Activated naive CD4-positive, alpha-beta T cell treated with anti-CD3 and anti-CD28 coated beads, Interleukin-2, amount 50 U/mL, for 72 hours (primary cell): ENCODE measurements at regions not wholly inside any gene's neighbourhood (a gene's known extent, or its start where the extent isn't known, plus 50 kb on each side); places are given as distances from the start of the nearest gene placed in this dataset.

Source experiments
- ATAC-seq, 2 donors: fragments of 150-1000 bp; cut with Tn5 transposase; 2 replicates each; pipeline ENCODE4 v1.10.0; 2021; ENCODE audit warnings: mild to moderate bottlenecking in 2 of 2, moderate library complexity in 2 of 2
- DNase-seq, 2 donors: peaks; one replicate each; pipeline ENCODE4 v3.0.0; 2021 to 2022; ENCODE audit warnings: low spot score in 2 of 2
- H3K27ac Mint-ChIP-seq, 2 donors: one replicate each; pipeline ENCODE4 v1.8.0; 2022; ENCODE audit warnings: mild to moderate bottlenecking in 2 of 2, mixed read lengths in 2 of 2
- H3K36me3 Mint-ChIP-seq, 2 donors: one replicate each; pipeline ENCODE4 v1.8.0; 2022; ENCODE audit warnings: mixed read lengths in 2 of 2
- H3K9me3 Mint-ChIP-seq, 2 donors: one replicate each; pipeline ENCODE4 v1.8.0; 2022; ENCODE audit warnings: mixed read lengths in 2 of 2

DNA sequence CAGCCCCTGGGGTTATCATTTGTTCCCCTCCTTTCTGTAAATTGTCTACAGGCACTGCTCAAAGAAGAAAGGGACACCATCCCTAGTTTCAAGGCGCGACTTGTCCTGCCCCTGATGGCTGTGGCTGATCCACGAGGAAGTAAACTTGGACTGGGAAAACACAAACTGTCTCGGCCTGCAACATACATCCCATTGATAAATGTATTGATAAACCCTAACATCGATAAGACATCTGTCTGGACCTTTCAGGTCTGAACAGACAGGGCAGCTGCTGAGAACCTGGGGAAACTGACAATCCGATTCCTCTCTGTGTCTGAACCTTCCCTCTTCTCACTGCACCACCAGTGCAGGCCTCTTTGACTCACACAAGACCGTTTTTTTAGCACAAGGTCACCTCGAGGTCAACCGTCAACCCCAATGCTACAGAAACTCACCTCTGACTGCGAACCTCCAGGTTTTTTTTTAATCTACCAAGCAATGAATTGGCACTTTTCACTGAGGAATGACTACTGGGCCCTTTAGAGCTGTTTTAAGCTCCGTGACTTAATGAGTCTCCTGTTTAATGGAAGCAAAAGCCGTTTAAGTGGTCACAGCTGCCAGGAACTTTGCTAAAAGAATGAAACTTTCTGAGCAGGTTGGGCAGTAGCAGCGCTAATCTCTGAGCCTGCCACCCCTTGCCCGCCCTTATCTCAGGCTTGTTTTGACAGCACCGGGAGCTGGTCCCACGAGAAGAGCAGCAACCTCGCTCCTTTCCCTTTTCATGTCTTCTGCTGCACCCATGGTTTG is 203.8 kb upstream of the TMEM45B start:
- no peak for DNase-seq
- no peaks in the 10 kb centered on the region for H3K36me3 Mint-ChIP-seq
- H3K9me3 Mint-ChIP-seq, result no peaks in the 10 kb centered on the region
- H3K27ac Mint-ChIP-seq, result no peak overlapping the region
- no peak for ATAC-seq

DNA sequence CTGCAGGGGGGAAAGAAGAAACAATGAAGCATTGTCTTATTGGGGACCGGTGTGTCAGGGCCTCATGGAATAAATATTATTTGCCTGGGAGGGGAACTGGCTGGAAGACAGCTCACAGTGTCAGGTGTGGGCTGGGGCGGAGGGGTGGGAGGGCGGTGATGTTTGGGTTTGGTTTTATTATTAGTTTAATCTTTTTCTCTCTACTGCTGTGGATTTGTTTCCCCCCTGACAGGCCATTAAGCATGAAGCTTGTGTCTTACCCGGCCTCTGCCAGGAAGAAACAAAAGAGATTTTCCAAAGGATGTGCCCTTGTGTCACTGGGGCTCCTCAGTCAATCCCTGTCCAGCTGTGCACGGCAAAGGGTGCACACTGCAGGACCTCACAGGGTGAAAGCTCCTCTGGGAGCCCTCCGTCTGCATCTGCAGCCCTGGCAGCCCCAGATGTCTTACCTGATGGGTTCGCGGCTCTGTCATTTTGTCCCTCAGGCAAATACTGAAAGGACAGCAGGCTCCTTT is 203.1 kb upstream of the TMEM45B start:
- no peak for DNase-seq
- Mint-ChIP-seq H3K9me3 (no peaks in the 10 kb centered on the region), H3K27ac (no peak overlapping the region), H3K36me3 (no peaks in the 10 kb centered on the region)
- ATAC-seq, result no peak

GRCh38 chr11:129613071-129613470 is 202.6 kb upstream of the TMEM45B start:
- H3K27ac Mint-ChIP-seq, result no peak overlapping the region
- DNase-seq, result no peak
- no peak for ATAC-seq
- no peaks in the 10 kb centered on the region for H3K36me3 Mint-ChIP-seq
- no peaks in the 10 kb centered on the region for H3K9me3 Mint-ChIP-seq

GRCh38 chr11:129614256-129614944 is 201.2 kb upstream of the TMEM45B start:
- H3K27ac Mint-ChIP-seq, result no peak overlapping the region
- H3K36me3 Mint-ChIP-seq, result no peaks in the 10 kb centered on the region
- no peak for DNase-seq
- no peak for ATAC-seq
- H3K9me3 Mint-ChIP-seq, result no peaks in the 10 kb centered on the region

DNA sequence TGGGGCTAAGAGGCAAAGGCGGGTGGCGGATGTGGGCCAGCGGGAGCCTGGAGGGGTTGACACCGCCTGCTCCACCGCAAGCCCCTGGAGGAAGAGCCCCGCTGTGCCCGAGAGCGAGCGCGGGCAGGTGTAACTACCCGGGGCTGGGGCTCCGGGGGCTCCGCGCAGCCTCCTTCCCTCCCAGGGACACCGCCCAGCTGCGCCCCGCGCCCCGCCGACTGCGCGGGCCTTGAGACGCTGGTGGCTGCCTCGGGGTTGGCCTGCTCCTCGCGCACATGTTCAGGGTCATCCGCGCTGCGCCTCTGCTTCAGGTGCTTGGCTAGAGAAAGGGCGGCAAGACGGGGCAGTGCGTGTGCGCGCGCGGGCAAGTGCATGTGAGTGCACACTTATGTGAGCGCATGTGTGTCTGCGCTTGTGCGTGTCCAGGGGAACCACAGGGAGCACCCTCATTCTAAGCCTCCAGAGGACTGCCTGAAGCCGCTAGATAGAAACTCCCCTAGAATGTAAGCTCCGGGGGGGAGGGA is 197.5 kb upstream of the TMEM45B start:
- H3K9me3 Mint-ChIP-seq, result peaks cover 0 to 6% of the 10 kb centered on the region in 2 donors
- ATAC-seq (peak in 1 of 2 donors; percentile 20), DNase-seq (no peak)
- no peak overlapping the region for H3K27ac Mint-ChIP-seq
- peaks cover 0 to 7% of the 10 kb centered on the region in 2 donors for H3K36me3 Mint-ChIP-seq

DNA sequence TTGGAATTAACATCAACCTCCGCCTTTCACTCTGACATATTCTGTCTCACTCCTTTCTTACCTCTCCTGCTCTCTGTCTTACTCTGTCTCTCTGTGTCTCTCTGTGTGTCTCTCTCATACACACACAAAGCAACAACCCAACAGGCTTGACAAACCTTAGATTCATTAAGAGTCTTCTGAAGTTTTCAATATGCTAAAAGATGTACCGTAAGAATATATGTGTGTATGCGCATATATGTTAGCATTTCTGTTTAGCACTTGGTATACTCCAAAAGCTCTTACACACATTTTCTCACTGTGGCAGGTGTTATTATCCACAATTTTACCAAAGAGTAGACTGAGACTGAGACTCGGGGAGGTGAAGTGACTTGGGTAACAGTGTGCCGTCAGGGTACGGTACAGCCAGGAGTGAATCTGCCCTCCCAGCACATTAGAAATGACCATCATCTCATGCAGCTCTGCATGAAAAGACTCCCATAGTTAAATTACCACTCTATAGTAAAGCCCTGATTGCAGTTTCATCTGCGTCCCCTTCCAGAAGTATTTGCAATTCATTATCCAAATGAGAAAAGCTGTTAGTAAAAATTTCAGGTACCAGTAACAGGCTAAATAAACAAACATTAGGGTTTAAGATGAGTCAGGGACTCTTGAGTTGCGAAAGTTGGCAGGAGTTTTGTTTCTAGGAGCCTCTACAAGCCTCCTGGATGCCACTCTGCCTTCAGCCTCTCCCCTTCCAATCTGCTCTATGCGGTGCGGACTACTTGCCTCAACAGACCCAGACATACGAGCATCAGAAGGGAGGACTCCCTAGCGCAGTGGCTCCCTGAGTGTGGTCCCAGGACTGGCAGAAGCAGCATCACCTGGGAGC is 195.2 kb upstream of the TMEM45B start:
- ATAC-seq, result no peak
- DNase-seq, result no peak
- peaks cover 5 to 6% of the 10 kb centered on the region in 2 donors for H3K9me3 Mint-ChIP-seq
- H3K27ac Mint-ChIP-seq, result no peak overlapping the region
- H3K36me3 Mint-ChIP-seq, result peaks cover 0 to 7% of the 10 kb centered on the region in 2 donors

GRCh38 chr11:129625930-129626329 is 189.7 kb upstream of the TMEM45B start:
- DNase-seq (no peak), ATAC-seq (no peak)
- peaks cover 0 to 19% of the 10 kb centered on the region in 2 donors for H3K36me3 Mint-ChIP-seq
- peak overlapping the region in 1 of 2 donors; percentile 26 for H3K27ac Mint-ChIP-seq
- H3K9me3 Mint-ChIP-seq, result peaks cover 10 to 13% of the 10 kb centered on the region in 2 donors

GRCh38 chr11:129631201-129631600 is 184.4 kb upstream of the TMEM45B start:
- ATAC-seq (no peak), DNase-seq (no peak)
- peaks cover 0 to 37% of the 10 kb centered on the region in 2 donors for H3K36me3 Mint-ChIP-seq
- H3K9me3 Mint-ChIP-seq, result peaks cover 0 to 13% of the 10 kb centered on the region in 2 donors
- no peak overlapping the region for H3K27ac Mint-ChIP-seq

DNA sequence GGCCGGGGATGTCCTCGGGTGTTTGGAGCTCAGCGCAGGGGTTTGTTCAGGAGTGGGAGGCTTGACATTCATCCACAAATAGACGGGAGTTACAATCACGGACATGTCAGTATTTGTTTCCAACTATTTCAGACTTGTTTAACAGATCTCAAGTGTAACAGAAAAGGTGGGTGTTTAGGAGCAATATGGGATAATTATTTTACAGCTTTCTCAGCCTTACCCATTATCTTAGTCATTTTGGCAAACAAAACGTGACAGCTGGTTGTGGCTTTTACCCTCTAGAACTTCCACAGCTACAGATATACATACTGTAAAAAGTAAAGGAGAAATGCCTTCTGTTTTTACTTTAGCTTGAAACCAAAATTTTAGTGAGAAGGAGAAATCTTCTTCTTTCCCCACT is 178.7 kb upstream of the TMEM45B start:
- DNase-seq (no peak), ATAC-seq (peak in 1 of 2 donors; percentile 31)
- H3K9me3 Mint-ChIP-seq, result peaks cover 0 to 5% of the 10 kb centered on the region in 2 donors
- peak overlapping the region; percentile 38 to 93 for H3K27ac Mint-ChIP-seq
- peaks cover 4 to 47% of the 10 kb centered on the region in 2 donors for H3K36me3 Mint-ChIP-seq

DNA sequence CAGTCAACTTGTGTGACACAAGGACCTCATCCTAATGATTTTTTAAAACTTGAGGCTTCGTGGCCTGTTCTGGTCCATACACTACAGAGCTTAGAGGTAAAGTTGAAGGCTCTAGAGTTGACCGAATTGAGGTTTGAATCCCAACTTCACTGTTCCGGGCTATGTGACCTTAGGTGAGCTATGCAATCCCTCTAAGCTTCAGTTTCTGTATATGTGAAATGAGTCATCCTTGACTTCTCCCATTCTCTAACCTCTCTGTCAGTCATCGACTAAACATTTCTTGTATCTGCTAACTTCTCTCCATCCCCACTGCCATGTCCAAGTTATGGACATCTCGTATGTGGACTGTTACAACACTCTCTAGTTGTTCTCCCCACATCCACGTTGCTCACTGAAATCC is 178.2 kb upstream of the TMEM45B start:
- peak in 1 of 2 donors; percentile 19 for DNase-seq
- H3K27ac Mint-ChIP-seq, result peak overlapping the region; percentile 38 to 93
- peaks cover 7 to 51% of the 10 kb centered on the region in 2 donors for H3K36me3 Mint-ChIP-seq
- peaks cover 0 to 9% of the 10 kb centered on the region in 2 donors for H3K9me3 Mint-ChIP-seq
- peak; percentile 61 to 70 for ATAC-seq

- Mint-ChIP-seq H3K36me3 (peaks cover 11 to 51% of the 10 kb centered on the region in 2 donors), H3K9me3 (peaks cover 0 to 9% of the 10 kb centered on the region in 2 donors), H3K27ac (peak overlapping the region; percentile 38 to 93)
- DNase-seq (no peak), ATAC-seq (no peak)
Observed at GRCh38 chr11:129637983-129638776, 177.5 kb upstream of the TMEM45B start.

DNA sequence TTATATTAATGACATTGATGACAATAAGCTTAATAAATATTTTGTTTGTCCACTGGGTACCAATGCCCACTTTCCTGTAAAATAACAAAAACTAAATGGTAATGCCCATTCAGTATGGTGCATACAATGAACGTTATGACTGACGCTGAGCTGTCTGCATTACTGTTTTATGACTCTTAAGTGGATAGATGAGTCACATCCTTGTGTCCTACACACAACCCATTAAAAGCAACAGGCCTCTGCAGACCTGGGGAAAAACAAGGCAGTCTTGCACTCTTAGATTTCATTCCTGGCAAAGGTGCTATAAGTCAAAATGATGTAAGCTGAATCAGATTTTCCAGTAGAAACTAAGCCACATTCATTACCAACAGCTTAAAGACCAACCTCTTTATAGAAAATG is 176.3 kb upstream of the TMEM45B start:
- Mint-ChIP-seq H3K9me3 (peaks cover 0 to 9% of the 10 kb centered on the region in 2 donors), H3K27ac (peak overlapping the region; percentile 73 to 98), H3K36me3 (peaks cover 14 to 44% of the 10 kb centered on the region in 2 donors)
- DNase-seq (peak in 1 of 2 donors; percentile 51), ATAC-seq (peak; percentile 81)

DNA sequence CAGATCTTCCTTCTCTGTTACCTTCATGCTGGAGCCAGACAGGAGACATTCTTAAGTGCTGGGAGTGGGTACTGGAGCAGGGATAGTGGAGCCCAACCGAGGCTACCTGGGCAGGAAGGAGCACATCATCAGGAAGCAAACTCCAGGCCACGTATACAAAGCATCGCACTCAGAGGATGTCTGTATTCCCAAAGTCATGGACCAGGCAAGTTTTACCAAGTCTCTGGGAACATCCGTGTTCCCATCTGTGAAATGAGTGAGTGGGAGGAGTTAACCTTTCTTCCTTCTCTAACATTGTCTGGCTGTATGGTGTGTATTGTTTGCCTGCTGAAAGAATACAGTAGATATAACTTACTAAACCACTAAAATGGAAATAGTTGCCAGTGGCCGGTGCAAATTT is 175.0 kb upstream of the TMEM45B start:
- peaks cover 14 to 40% of the 10 kb centered on the region in 2 donors for H3K36me3 Mint-ChIP-seq
- DNase-seq (no peak), ATAC-seq (no peak)
- peaks cover 0 to 5% of the 10 kb centered on the region in 2 donors for H3K9me3 Mint-ChIP-seq
- H3K27ac Mint-ChIP-seq, result peak overlapping the region; percentile 73 to 98

DNA sequence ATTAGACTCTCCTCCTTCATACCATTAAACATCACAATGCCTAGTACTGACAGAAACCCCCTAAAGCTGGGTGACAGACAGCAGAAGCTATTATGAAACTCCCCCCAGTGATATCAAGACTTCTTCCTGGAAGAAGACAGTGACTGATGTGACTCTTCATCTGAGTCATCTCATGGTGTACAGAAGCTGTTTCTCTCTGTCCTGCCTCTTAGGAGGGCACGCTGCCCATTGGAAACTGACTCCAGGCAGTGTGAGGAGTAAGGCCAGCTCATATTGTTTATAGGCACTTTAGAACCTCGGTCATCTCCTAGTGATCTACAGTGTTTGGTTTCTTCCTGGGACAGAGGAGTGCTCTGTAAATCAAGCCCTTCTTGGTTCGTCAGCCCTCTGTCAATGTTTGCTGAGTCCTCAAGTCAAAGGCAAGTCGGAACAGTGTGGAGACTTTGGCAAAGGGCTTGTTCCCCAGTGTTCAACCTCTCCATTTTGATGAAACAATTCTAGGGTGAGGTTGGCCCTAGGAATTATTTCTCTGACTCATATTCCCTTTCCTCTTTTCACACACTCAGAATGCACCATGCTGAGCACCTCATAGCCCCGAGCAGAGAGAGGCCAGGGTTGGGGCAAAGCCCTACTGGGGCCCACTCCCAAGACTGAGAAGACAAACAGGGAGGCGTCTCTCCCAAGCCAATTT is 172.5 kb upstream of the TMEM45B start:
- Mint-ChIP-seq H3K9me3 (peaks cover 0 to 10% of the 10 kb centered on the region in 2 donors), H3K27ac (peak overlapping the region; percentile 87 to 97), H3K36me3 (peaks cover 14 to 48% of the 10 kb centered on the region in 2 donors)
- ATAC-seq (peak; percentile 76 to 78), DNase-seq (peak in 1 of 2 donors; percentile 53)

DNA sequence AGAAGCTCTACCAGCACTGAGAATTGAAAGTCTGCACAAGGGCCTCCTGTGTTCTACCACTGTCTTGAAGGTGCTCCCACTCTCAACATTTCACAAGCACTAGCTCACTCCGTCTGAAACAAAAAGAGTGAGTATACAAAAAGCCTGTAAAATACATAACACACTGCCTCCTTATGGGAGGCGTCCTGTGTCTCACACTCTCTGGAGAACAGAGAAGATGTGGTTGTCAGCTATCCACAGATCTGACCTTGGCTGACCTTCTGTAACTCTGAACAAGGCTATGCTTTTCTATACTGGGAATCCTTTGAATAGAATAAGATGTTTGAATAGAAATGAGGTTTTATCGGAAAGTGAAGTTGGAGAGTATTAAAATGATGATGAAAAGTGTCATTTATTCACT is 171.3 kb upstream of the TMEM45B start:
- Mint-ChIP-seq H3K36me3 (peaks cover 14 to 42% of the 10 kb centered on the region in 2 donors), H3K27ac (peak overlapping the region in 1 of 2 donors; percentile 83), H3K9me3 (peaks cover 0 to 10% of the 10 kb centered on the region in 2 donors)
- DNase-seq (no peak), ATAC-seq (no peak)
